AML-193 (cell line): ENCODE measurements at regions not wholly inside any gene's neighbourhood (a gene's known extent, or its start where the extent isn't known, plus 50 kb on each side); places are given as distances from the start of the nearest gene placed in this dataset.

ENCODE experiments used
- DNase-seq, 2 experiments: peaks; one replicate each; lab custom pipeline; 2025; lab: John Stamatoyannopoulos, UW

DNA sequence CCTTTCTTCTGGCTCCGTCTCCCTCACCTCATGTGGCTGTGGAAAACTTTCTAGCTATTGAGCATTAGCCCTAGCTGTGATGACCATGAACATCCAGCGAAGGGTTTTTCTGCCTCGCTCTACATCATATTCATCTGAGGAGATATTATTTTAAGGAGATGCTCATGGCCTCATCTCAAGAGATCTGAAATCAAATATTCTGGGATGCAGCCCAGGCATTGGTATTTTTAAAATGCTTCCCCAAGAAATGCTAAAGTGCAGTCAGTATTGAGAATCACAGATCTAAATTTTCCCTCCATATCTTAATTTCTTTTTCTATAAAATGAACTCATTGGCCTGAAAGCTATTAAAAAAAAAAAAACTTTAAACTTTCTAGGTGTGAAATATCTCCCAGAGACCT is 238.2 kb upstream of the CELF2 start:
- DNase-seq: no peak

DNA sequence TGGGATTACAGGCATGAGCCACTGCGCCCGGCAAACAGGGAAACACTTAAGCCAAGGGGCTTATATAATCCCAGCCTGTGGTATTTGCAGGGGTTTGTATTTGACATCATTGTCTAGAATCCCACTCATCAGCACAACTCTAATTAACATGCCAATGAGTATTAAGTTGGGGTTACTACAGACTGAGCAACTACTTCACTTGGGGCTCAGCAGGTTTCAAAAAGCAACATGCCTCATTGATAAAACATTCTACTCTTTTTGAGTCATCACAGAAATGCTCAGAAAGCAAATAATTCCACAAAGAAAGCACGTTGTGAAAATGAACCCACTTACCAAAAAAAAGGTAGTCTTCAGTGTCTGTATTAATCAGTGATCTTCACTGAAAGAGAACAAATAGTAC is 236.9 kb upstream of the CELF2 start:
- no peak for DNase-seq

DNA sequence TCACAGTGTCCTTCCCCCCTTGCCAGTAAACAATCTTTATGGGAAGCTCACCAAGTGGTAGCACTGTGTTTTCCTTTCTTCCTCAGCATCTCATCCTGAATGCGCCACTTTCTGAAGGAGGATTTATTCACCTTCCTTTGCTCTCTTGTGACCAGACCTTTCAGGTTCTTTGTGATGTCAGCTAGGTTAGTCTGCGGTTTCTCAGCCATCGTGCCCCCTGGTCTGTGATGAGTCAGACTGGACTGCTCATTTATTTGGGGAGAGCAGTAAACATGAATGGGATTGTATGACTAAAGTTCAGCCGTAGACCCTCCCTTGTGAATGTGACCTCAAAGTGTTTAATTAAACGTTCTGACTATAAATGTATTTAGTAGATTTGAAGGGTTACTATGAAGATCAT is 235.1 kb upstream of the CELF2 start:
- no peak for DNase-seq

DNA sequence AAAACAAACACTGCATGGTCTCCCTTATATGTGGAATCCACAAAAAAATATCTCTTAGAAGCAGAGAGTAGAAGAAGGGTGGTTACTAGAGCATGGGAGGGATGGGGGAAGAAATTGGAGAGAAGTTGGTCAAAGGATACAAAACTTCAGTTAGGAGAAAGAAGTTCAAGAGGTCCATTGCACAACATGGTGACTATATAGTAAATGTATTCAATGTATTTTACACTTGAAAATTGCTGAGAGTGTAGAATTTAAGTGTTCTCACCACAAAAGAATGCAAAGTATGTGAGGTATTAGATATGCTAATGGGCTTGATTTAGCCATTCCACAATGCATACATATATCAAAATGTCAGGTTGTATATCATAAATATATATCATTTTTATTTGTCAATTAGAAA is 232.0 kb upstream of the CELF2 start:
- no peak for DNase-seq

DNA sequence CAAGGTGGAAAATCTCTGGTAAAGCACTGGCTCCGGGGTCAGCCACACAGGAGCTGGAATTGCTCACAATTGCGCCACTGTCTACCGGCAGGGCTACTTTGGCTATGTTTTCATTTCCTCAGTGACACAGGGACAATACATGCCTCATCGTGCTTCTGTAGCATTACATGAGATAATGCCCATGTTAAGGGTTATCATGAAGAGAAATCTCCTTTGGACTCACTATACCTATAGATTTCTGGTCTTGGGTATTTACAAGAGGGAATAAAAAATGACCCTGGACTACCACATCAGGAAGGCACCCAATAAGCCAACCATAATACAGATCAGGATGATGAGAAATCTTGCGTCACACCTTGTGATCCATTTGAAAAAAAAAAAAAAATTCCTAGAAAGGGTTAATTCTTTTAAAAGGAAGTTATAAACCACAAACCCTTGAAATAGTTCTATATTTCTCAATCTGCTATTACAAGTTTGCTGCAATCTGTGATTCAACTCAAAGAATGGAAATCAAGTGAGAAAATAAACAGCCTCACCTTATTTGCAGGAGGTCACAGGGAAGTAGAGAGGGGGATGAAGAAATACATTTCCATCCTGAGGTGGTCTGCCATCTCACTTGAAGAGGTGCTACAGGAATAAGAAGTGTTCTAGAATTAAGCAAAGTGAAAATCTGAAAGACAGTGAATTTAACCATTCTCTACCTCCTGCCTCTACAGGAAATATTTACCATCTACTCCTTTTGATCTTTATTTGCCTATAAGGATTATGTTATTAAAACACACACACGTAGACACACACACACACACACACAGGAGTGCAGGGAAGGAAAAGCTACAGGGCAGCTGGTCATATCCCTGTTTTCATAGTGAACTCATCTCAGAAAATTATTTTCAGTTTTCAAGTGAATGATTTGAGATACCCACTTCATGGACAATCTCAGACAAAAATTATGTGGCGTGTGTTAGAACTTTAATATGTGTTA is 231.3 kb upstream of the CELF2 start:
- peak; percentile 6 to 21 for DNase-seq

DNA sequence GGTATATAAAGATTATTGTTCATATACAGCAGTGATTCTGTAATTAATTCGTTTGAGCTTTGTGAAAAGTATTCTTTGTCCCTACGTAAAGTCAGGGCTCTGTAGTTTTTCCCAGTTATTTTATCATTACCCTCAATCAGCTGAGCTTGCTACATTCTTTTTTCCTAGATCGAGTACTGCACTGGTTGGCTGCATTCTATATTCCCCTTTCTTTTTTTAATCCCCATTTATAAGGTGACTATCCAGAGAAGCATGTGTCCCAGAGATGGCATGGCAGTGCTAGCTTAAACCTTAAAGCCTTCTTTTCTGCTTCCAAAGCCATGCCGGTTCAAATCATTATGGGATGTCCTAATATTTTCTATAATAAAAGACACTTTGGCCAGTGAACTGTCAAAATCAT is 230.1 kb upstream of the CELF2 start:
- DNase-seq: no peak

DNA sequence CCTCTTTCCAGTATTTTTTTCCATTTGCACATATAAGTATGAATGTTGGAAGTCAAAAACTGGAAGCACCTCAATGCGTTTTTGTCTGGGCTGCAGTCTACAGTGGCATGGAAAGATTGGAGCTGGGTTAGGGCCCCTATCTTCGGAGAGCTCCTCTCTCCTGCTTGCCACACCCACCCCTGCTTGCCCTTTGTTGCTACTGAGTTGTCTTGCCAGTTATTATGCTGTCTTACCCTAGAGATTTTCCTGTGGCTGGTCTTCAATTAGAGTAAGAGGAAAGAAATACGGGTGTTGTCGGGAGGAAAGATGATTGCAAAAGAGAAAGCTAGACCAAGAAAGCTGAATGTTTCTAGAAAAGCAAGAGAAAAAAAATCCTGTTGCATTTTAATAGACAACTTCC is 228.9 kb upstream of the CELF2 start:
- DNase-seq: no peak

DNA sequence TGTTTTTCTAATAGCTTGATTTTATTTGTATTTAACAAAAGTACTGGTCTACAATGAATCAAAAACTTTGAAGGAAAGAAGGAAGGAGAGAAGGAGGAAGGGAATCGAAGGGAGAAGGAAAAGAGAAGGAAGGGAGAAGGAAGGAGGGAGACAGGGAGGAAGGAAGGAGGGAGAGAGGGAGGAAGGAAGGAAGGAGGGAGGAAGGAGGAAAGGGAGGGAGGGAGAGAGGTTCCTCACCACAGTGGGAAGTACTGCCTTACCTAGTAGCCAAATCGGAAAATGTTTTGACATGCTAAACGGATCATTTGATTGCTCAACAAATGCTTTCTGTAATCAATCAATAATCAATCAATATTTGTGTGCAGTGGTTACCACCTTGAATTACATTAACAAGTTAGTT is 225.8 kb upstream of the CELF2 start:
- no peak for DNase-seq

DNA sequence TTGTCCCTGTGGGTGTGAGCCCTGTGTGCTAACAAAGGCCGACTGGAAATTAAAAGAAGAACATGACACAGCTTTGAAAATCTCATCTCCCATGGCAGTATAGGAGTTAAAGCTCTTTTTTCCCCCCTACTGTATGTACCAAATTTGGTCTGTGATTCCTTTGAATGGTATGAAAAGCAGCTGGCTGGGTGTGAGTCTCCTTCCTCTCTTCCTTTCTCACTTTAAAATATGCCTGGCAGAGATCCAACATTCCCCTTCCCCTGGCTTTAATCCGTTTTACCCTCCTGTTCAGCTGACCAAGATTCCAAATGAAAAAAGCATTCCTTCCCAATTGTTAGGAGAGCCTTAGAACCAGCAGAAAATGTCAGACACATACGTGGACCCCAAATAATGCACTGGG is 225.0 kb upstream of the CELF2 start:
- no peak for DNase-seq

DNA sequence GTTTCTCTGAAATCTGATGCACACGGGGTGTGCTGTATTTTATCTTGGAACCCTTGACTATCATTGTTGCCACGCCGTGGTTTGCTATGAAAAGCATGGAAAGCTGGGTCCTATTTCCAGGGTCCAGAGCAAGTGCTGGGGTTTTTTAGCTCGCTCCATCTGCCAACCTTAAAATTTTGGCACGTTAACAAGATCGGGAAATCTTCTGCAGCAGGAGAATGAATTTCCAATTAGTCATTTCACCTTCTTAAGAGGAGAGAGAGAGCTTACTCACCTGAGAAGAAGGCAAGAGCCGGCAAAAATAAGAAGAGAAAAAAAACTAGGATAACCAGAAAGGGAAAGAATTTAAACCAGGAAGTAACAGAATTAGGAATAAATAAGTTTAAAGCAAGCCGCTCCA is 223.6 kb upstream of the CELF2 start:
- no peak for DNase-seq

DNA sequence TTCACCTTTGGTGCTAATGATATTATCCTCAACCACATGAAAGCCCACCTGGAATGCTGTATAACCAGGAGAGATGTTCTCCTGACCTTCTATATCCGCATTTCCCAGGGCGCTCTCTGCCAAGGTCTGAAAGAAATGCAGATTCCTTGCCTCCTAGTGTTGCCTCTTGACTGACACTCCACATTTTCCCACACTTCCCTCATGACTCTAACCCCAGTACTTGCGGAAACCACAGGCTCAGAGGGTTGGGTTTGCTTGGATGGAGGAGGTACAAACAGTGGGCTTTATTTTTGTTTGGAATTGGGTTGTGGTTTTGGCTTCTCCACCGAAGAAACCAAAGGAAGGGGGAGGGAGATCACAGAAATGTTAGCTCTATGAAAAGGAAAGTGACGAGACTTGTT is 222.9 kb upstream of the CELF2 start:
- no peak for DNase-seq

DNA sequence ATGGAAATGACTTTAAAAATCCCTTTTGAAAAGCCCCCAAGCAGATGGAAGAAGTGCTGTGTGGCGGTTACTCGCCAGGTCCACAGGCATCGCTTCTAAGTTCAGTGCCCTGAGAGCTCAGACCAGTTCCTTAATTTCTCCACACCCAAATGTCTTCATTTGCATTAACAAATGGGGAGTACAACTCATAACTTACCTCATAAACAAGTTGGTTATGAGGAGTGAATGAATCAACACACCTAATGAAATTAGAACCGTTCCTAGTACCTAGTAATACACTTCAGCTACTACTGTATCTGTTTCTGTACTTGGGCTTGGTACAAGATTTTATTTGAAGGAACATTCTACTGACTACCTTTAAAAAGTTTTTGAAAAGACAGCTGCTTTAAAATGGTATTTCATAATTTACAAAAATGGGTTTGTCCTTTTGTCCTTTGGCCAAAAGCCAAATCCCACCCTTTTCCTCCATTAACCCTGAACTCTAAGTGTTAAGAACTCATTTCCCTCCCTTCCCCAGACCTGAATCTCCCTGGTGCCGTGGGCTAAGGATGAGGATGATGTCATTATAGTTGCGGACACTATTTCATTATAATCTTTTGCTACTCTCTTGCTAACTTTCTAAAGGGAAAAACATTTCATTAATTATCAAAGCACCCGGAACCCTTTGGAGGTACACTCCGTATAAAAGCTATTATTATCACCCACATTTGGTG is 221.5 kb upstream of the CELF2 start:
- DNase-seq: no peak

DNA sequence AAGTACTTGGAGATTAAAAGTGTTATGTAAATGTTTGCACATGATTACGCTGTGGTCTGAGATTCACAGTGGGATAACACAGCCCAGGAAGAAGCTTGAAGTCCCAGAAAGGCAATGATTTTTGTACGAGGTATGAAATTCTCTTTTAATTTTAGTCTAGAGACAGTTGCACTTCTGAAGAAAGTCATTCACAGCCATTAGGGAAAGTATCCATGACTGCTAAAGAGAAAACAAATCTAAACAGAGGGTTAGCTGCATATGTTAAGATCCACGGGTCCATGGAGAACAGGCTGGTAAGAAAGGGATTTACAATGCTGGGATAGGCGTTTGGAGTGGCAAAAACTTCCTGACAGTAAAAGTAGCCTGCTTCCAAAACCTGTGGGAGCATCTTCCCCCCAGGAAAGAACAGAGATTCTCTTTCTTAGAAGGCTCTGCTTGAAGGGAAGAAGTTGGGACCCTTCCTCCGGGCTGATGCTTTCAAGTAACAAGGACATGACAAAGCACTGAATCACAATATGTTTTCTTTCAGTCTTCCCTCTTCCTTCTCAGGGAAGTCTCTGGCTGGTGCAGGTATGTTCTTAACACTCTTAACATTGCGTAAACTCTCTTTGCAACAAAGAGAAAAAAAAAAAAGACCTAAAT is 220.8 kb upstream of the CELF2 start:
- DNase-seq: no peak

DNA sequence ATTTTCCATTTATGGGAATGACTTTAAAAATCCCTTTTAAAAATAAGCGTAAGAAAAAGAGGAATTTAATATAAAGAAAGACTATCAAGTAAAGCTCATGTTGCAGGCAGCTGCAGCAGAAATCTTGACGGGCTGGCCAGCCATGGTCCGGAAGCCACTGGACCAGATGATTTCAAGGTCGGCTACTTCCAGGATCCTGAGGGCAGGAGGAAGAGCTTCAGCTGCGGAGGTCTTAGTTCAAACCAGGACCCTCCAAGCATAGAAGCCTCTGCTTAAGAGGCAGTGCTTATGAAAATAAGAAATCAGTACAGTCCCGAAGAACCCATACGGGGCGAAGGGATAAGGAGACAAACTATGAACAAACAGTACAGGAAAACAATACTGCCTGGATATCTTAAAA is 220.2 kb upstream of the CELF2 start:
- DNase-seq: no peak

DNA sequence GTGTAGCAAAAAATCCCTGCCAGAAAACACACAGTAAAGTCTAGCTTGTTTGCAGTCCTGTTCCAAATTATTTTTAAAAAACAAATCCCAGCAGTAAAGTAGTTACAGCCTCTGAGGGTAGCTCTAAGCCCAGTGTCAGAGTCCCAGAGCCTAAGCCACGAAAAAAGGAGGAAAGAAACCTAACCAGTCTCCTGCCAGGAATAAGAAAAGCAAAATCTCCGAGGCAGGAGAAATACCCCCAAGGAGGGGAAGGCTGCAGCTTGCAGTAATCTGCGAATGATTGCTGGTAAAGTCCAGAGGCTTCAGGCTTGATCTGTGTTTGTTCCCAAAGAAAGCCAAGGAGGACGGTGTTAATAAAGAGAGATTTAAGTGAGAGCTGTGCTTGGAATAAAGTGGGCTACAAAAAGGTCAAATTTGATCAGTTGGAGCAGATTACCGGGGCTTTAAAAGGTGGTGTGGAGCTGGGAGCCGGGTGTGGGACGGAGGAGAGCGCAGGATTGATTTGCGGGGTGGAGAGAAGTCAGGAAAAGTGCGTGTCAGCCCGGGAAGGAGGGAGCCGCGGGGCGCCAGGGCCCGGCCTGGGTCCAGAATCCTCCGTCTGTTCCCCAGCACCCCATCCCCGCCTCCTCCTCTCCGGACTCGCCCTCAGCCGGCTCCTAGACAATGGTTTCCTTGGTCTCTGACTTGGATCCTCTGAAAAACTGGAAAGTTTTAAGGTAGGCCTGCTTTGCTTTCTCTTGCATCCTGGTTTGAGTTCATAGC is 219.4 kb upstream of the CELF2 start:
- no peak for DNase-seq

DNA sequence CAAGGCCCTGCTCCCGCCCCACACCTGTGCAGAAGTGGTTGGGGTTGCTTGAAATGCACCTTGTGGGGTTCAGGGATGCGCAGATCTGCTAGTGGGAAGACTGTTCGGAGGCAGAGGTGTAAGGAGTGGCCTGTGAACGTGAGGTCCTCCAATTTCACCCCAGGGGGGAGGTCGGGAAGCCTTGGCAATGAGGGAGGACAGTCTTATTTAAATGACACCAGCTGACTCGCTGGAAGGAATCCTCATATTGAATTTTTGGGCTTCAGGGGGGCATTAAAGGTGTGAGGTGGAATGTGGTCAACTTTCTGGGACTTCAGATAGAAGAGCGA is 218.8 kb upstream of the CELF2 start:
- no peak for DNase-seq

DNA sequence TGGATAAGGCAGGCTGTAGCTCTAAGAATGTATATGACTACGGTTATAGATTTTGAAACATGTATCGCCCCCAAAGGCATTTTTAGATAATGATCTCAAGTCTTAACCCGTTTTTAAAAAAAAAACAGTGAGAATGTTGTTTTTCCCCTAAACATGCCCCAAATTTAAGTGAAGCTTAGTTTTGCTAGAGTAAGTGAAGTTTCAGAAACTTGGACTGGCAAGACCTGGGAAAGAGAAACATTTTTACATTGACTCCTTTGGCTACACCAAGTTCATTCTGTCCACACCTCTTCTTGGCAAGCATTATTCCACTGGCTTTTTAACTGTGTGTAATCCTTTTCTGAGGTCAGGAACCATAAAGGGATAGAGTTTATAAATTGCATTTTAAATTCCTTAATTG is 216.7 kb upstream of the CELF2 start:
- DNase-seq: no peak

DNA sequence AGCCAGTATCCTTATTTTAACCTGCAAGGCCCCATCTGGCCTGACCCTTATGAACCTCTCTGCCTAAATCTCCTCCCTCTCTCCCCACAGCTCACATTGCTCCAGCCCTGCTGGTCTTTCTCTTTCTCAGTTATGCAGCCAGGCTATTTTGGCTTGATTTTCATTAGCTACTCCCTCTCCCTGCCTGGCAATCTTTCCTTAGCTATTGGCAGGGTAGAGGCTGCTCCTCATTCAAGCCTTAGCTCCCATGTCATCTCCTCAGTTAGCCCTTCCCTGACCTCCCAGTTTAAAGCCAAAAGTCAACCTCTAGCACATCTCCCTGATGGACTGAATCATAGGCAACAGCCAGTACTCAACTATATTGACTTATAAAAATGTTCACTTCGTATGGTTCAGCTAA is 214.4 kb upstream of the CELF2 start:
- no peak for DNase-seq

DNA sequence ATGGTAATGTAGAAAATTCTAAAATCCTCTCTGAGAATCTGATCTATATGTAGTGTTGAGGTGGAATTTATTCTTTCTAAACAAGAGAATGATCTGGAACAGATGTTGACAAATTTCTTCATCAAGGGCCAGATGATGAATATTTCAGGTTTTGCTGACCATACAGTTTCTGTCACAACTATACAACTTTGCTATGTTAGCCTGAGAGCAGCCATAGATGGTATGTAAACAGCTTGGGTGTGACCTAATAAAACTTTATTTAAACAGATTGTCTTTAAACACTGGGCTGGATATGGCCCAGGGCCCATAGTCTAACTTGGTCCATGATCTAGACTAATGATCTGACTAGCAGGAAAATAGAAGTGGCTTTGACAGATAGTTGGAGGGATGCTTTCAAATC is 213.6 kb upstream of the CELF2 start:
- no peak for DNase-seq

DNA sequence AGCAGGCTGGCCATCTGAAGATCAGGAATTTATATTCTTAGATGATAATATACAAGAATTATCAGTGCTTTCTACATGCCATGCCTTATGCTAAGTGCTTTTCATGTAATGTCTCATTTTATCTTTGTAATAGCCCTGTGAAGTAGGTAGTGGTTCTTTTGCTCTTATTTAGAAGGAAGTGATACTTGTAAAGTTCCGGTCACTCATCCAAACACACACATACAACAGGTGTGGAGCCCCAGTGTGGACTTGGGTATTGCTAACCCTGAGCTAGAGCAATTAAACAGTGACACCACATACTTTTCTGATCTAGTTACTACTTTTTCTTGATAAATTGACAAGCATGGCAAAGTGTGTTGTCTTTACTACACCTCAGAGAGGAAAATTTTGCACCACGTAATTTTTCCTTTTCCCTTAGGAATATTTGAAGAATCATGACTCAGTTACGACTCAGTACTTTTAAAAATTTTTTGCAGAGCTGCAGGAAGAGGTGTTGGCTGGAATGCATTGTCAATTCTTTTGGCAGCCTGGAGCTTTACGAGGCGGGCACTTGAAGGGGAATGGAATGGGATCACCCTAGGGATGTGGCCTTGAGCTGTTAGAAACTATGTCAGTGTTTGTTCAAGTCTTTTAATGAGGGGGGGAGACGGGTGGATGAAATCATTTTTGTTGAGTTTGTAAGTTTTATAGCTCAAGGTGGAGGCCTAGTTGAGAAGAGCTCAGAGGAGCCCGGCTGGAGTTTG is 212.5 kb upstream of the CELF2 start:
- DNase-seq: no peak

DNA sequence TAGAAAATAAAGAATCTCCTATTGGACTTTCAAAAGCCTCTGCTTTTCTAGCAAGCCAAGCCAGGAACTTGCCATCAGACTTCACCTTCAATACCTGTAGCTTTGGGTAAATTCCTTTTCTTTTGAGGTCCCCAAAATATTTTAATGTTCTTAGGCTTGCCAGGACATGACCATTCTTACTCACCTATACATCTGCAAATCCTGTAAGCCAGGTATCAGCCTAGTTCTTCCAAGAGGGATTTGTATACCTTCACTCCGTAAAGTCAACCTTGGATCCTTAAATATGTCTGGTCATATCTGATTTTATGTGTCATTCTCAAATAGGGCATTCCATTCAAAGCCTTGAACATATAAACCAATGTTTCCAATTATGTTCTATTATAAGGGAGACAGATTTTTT is 210.6 kb upstream of the CELF2 start:
- DNase-seq: no peak

DNA sequence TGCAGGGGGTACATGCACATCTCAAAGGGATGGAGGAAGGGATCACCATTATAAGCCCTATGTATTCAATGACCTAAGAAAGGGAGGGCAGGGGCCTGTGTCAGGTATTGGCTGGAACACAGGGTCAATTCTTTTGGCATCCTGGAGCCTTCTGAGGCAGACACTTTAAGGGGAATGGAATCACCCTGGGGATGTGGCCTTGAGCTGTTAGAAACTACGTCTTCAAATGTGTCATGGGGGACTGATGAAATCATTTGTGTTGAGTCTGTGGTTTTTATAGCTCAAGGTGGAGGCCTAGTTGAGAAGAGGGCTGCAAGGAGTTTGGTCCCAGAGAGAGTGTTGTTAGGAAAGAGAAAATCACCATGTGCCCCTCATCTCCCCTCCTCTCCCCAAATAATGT is 206.1 kb upstream of the CELF2 start:
- DNase-seq: no peak
